AG10803 (cell line): ENCODE measurements at regions not wholly inside any gene's neighbourhood (a gene's known extent, or its start where the extent isn't known, plus 50 kb on each side); places are given as distances from the start of the nearest gene placed in this dataset.

Experiments used
- DNase-seq: peaks from one replicate; pipeline ENCODE4 v3.0.0; 2010; ENCODE audit warnings: low read depth
- H3K4me3 ChIP-seq: 2 replicates; pipeline ENCODE4 v1.5.1; 2011; ENCODE audit warnings: mild to moderate bottlenecking, low read length, control low read depth
- TF ChIP-seq, protein P1 (sequence below): conservative IDR thresholded peaks from 2 replicates; pipeline ENCODE4 v1.5.1; 2011; ENCODE audit warnings: mild to moderate bottlenecking, low read length, control low read depth, inconsistent platforms

- no peak overlapping the region for H3K4me3 ChIP-seq
- TF ChIP-seq, protein P1, sequence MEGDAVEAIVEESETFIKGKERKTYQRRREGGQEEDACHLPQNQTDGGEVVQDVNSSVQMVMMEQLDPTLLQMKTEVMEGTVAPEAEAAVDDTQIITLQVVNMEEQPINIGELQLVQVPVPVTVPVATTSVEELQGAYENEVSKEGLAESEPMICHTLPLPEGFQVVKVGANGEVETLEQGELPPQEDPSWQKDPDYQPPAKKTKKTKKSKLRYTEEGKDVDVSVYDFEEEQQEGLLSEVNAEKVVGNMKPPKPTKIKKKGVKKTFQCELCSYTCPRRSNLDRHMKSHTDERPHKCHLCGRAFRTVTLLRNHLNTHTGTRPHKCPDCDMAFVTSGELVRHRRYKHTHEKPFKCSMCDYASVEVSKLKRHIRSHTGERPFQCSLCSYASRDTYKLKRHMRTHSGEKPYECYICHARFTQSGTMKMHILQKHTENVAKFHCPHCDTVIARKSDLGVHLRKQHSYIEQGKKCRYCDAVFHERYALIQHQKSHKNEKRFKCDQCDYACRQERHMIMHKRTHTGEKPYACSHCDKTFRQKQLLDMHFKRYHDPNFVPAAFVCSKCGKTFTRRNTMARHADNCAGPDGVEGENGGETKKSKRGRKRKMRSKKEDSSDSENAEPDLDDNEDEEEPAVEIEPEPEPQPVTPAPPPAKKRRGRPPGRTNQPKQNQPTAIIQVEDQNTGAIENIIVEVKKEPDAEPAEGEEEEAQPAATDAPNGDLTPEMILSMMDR = no peak
- DNase-seq = no peak
These were observed 197.2 kb downstream of the FAXC start for GRCh38 chr6:99152347-99152643.

DNA sequence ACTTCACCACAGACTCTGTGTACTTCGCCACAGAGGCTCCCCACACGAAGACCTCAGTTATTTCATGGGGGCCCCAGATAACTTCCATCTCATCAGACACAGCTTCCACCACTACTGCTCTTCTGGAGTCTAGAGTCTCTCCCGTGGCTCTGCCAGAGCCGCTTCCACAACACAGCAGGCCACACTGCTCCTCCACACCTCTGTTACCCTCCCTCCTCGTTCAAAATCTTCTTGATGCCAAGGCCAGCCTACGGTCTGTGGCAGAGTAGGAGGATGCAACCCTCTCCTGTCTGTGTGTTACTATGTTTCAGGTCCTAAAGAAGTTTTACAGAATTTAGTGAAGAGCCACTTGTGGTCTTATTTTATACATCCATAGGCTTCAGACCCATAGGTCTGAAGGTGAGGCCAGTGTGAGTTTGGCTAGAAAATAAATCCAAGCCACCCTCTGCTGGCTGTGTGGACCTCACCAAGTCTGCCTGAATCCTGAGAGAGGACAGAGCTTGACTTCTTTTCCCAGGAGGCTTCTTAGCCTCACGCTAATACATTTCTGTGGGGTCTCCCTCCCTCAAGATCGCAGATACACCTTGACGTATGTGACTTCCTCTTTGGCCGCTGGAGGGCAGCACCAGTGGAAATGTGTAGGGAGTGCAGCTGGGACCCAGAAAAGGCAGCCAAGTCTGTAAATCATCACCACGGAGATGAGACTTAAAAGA is 197.7 kb downstream of the FAXC start:
- DNase-seq = peak; percentile 12
- H3K4me3 ChIP-seq = no peak overlapping the region
- TF ChIP-seq, protein P1 = peak; percentile 52

DNA sequence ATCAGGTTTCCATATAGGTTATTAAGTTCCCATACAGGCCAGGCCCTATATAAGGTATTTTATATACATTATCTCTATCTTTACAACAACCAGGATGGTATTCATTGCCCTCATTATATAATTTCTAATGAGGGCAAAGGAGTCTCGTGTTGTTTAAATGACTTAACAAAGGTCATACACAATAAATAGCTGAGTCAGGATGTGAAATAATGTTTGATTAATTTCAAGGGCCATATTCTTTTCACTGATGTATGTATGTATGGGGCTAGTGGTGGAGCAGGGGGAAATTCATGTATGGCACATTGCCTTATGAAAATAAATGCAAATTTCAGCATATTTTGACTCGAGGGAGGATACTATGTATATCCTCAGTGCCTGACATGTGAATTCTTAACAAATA is 200.7 kb downstream of the FAXC start:
- no peak for DNase-seq
- H3K4me3 ChIP-seq = no peak overlapping the region
- TF ChIP-seq, protein P1 = no peak

DNA sequence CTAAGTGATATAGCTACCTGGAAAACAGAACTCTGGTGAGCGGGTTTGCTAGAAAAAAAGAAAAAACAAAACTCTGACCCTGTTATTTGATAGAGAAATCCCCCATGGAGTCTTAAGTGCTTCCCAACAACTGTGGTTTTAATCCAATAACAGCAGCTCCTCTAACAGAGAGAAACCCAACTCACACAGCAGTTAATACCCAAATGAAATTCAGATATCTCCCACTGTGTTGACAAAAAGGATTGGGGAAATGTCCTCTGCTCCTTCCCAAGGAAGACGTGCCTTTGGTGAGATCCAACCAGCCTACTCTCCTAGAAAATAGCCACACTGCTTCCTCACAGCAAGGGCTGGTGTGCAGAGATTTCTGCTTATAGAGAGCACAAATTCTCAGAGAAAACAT is 200.4 kb upstream of the FBXL4 start:
- TF ChIP-seq, protein P1 = no peak
- no peak for DNase-seq
- H3K4me3 ChIP-seq = no peak overlapping the region

DNA sequence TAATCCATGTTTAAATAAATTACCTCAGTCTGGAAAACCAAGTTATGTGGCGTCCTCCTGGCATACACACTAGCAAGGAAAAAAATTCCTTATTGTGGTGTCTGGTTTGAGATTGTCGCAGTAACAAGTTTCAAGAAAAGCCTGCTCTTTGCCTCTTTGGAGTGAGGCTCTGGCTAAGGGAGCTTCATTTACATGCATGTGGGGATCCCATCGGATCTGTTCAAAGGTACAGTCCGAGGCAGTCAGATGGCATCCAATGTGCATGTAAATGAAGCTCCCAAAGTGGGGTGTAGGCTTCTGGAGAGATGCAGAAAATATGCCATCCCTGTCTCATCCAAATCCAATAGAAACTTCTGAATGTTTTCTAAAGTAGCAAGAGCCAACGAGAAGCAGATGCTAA is 199.5 kb upstream of the FBXL4 start:
- DNase-seq = no peak
- no peak overlapping the region for H3K4me3 ChIP-seq
- TF ChIP-seq, protein P1 = no peak

GRCh38 chr6:99146711-99147110 is 199.0 kb upstream of the FBXL4 start:
- no peak for DNase-seq
- TF ChIP-seq, protein P1 = no peak
- no peak overlapping the region for H3K4me3 ChIP-seq

DNA sequence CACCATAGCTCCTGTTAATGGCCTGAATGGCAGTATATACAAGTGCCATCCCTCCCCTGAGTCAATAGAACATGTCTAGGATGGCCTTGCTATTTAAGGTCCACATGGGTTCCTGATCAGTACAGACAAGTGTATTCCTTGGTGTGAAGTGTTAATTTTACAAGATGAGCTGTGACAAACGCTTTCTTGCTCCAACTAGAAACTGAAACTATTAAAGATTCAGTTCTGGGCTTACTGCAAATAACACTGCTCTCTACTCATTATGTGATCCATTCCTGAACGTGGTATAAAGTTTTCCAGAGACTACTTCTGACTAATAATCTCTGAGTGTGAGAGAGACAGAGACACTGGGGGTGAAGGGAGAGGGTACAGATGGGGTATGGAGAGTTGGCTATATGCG is 198.0 kb upstream of the FBXL4 start:
- no peak overlapping the region for H3K4me3 ChIP-seq
- TF ChIP-seq, protein P1 = no peak
- DNase-seq = no peak
